HG03196 (cell line): ENCODE measurements at regions not wholly inside any gene's neighbourhood (a gene's known extent, or its start where the extent isn't known, plus 50 kb on each side); places are given as distances from the start of the nearest gene placed in this dataset.
"Not testable (repeated sequence)": the region's sequence is repeated elsewhere in the genome, so short reads cannot be mapped to it uniquely, and the experiment has no call there.

ENCODE experiments used
- ATAC-seq: cut with Tn5 transposase; IDR thresholded peaks from one replicate; pipeline ENCODE4 v1.9.1; 2021; ENCODE audit not compliant: unreplicated experiment

DNA sequence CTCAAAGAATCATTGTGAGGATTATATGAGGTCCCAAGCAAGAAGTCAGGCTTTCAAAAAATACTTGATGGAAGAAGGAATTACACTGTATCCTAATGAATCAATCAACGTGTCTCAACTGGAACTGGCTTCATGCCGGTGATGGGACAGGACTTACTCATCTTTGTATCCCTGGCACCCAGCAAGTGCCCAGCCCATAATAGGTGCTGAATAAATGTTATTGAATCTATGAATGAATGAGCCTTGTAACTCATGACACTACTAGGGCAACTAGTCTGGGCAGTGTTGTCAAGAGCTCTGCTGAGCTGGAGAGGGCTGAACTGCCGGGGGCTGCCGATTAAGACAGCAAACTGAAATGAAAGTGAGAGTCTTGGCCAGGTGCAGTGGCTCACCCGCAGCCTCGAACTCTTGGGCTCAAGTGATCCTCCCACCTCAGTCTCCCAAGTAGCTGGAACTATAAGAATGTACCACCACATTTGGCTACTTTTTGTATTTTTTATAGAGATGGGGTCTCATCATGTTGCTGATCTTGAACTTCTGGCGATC lies 87.2 kb upstream of the KIF5B start:
- no peak for ATAC-seq

DNA sequence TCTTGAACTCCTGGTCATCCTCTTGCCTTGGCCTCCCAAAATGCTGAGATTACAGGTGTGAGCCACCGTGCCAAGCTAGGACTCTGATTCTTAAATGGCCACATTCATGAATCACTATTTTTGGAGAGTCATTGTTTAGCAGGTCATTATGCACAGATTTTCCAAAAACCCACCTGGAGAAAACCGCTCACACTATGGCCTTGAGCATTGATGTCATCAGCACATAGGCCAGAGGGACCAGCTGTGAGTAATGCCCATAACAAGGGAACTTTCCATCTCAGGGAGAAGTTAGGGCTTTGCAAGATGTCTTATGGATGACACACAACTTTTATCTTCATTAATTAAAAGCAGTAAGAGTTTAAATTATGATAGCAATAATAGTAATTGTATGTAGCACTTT lies 86.4 kb upstream of the KIF5B start:
- ATAC-seq: no peak

DNA sequence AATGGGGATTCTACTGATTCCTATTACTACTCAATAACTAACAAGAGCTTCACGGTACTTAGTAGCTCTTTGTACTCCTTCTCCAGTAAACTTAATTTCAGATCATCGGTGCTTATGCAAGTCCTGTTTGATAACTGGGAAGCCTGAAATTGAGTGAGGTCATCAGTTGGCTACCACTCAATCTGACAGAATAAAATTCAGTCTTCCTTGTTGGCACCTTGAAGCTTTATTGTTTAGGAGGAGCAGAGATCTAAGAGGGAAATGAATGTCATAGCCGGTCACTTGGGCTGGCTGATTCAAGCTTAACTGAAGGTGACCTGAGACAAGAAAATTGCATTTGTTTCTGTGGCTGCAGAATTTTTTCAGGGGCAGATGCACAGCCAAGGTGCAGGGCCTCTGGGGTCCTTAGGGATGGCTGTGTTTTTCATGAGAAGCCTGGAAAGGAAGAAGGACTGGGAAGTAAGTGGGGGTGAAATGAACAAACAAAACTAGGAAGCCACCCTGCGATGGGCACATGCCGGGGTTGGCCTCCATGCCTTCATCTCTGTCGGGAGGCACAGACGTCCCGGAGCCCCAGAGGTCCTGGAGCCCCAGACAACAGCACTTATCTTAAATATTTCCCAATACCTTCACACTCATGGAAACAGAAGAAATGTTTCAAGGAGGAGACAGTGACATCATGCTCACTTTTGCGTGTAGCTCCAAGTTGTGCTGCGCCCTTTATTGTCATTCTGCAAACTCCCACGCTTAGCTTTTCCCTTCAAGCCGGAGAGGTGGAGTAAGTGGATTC lies 85.0 kb upstream of the KIF5B start:
- ATAC-seq: no peak

DNA sequence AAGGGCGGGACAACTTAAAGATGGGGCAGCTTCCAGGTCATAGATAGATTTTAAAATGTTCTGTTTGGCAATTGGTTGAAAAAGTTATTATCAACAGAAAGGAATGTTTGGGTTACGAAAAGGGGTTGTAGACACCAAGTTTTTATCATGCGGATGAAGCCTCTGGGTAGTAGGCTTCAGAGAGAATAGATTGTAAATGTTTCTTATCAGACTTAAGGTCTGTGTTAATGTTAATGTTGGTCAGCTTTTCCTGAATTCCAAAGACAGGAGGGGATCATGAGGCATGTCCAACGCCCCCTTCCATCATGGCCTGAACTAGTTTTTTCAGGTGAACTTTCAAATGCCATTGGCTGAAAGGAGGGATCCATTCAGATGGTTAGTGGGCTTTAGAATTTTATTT lies 84.2 kb upstream of the KIF5B start:
- no peak for ATAC-seq

DNA sequence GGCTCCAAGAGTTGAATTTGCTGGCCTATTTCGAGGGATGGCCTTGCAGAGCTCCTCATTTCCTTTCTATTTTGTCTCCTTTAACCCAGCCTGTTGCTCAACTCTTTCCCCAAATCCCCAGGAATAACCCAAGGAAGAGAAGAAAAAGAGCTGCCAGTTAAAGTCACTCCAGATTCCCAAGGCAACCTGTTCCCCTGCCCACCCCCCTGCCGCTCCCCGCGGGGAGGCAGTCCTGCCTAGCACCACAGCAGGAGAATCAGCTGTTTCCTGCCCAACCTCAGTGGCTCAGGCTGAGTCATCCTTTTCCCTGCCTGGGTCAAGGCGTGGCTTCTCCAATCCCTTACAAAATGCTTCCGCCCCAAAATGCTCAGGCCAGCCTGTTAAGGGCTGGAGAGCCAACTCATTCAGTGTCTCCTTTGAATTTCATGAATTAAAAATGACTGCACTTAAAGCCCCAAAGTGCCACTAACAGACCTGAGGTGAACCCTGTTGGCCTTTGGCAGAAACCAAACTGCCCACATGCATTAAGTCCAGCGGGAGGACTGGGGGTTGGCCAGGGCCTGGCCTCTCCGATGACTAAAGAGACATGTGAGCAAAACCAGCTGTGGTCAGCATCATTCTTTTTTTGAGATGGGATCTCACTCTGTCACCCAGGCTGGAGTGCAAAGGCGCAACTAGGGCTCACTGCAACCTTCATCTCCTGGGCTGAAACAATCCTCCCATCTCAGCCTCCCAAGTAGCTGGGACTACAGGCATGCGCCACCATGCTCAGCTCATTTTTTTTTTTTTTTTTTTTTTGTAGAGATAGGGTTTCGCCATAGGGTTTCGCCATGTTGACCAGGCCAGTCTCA lies 83.2 kb upstream of the KIF5B start:
- ATAC-seq: no peak

DNA sequence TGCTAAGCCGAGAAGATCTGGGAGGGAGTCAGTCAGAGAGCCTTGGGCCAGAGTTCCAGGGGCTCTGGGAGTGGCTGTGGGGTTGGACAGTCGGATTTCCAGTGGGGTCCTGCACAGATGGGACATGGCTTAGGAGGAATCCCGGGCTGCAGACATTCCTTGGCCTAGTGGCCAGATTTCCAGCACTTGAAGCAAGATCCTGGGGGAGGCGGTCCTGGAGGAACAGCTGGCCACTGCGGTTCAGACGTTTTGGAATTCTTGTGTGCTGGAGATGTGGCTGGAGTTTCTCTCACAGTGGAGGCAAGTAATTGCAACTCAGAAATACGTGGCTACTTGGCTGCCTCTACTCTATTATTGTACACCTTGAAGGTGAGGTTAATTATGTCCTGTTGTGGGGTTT lies 80.7 kb upstream of the KIF5B start:
- ATAC-seq: not testable (repeated sequence)

DNA sequence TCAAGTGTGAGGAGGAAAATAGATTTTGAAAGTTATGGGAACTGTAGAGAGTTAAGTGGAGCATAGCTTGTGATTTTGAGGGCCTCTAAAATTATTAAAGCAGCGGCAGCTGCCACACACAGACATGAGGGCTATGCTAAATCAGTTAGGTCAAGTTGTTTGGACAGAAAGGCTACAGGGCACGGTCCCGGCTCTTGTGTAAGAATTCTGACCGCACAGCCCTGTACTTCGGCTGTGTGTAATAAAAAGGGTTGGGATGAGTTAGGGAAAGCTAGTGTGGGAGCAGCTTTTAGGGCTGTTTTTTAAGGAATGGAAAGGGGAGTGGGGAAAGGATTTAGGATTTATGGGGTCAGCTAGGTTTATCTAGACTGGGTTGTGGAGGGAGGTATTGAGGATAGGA lies 79.6 kb upstream of the KIF5B start:
- ATAC-seq: not testable (repeated sequence)

DNA sequence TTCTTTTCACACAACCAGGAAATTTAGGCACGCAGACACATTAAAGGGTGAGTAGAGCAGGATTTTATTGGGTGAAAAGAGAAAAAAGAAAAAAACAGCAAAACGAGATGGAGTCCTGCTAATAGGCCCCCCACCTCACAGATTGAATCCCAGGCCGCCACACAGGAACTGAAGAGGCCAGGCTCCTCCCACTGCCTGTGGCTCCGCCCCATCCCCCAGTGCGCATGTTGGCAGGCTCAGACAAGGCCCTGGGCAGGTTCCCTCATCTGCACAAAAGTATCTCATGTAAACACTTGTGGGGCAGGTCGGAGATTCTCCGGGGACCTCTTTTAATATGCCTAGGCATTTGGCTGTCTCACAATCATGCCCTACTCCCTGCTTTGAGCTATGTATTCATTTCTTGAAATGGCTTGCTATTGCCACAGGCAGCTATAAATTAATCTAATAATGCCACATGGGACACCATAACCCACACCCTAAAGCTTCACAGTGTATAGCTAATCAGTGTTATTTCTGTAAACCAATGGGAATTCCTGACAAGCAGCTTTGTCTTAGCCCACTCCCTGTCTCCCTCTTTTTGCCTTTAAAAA lies 76.2 kb upstream of the KIF5B start:
- no peak for ATAC-seq

DNA sequence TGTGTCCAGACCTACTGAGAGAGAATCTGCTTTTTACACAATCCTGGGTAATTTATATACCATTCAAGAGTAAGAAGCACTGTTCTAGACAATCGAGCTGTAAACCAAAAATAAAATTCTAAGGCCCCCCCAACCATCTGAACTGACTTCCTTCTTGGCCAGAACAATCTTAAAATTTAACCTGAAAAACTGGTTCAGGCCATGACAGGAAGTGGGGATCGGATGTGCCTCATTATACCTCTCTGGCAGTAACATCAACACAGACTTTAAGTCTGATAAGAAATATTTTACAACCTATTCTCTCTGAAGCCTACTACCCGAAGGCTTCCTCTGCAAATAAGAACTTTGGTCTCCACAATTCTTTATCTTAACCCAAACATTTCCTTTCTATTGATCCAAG lies 75.2 kb upstream of the KIF5B start:
- no peak for ATAC-seq

DNA sequence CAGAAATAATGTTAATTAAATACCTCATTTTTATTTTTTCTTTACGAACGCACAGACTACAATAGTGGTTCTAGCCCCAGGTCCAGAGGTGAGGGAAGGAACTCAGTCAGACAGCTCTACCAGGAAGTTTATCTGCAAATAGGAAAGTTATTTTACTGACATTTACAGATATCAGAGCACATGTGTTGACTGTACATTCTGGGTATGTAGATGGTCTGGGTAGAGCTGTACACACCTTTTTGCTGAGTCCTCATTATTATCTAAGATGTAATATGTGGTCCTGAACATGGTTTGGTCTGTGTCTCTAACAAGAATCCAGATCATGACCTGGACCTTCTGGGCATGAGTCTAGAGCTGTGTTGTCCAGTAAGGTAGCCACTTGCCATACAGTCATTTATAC lies 74.6 kb upstream of the KIF5B start:
- no peak for ATAC-seq

DNA sequence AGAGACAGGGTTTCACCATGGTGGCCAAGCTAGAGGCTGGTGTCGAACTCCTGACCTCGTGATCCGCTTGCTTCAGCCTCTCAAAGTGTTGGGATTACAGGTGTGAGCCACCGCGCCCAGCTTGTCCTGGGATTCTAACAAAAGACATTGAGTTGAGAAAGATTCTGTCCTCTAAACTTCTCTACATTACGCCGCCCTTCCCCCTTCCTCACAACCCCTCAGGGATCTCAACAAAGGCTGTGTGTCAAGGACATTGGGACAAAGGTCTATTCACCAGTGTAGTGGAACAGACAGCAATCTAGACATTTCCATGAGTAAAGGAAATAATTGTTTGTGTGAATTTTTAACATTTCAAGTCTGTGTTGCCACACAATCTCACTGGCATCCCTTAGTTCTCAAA lies 68.8 kb upstream of the KIF5B start:
- no peak for ATAC-seq

DNA sequence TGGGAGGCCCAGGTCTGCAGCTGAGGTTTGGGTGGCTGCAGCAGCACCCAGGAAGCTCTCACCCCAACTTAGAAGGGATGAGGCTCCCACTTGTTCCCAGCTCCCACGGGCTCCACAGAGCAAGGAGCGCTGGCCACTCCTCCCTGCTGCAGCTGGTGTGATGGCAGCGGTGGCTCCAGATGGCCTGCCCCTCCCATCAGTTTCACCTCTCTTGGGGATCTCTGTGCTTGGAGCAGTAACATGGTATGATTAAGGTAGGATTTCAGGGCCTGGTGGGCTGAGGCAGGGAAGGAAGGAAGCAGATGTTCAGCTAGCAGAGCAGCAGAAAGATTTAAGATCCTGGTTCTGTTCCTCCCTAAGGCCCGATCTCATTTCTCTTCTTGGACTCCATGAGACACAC lies 66.8 kb upstream of the KIF5B start:
- ATAC-seq: no peak

DNA sequence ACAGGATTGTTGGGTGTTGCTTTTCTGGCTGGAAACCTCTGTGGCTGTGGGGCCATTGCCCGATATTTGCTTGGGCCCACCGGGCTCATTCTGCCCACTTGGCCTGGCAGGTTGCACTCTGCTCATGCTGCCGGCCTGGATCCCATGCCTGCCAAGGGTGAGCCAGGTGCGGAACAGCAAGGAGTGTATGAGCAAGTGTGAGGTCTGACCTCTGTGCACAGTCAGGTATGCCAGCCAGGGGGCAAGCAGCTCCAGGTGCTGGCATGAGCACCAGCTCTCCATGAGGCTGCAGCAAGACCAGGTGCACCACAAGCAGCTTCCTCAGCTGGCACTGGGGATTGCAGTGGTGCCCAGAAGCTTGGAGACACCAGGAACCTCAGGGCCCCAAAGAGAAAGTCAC lies 65.4 kb upstream of the KIF5B start:
- no peak for ATAC-seq

DNA sequence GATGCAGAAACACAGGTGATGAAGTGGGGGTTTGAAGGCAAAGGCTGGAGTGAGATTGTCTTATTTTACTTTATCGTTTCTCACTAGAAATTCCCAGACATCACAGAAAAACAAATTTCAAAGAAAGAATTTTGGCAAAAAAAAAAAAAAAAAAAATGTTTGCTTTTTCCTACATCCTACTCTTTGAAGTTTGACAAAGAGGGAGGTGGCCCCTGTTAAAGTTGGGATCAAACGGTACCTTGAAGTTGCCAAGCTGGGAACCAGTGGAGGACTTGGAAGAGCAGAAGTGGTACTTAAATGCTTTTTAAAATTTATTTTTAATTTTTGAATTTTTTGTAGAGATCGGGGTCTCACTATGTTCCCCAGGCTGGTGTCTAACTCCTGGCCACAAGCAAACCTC lies 63.9 kb upstream of the KIF5B start:
- ATAC-seq: no peak

DNA sequence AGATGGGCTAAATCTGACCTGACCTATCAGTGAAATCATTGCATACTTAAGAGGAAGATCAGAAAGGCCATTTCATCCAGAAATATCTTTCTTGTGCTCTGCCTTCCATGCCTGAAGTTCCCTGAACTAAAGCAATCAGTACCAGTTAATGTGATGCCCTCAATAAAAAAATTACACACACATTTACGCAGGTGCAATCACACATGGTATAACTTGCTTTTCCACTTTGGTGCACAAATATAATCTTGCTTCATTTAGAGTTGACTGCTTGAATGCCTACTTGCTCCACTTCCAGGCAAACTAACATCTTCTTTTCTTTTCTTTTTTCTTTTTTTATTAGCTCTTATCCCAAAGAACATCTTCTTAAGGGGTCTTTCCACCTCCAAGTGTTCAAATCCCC lies 58.3 kb upstream of the KIF5B start:
- ATAC-seq: no peak

DNA sequence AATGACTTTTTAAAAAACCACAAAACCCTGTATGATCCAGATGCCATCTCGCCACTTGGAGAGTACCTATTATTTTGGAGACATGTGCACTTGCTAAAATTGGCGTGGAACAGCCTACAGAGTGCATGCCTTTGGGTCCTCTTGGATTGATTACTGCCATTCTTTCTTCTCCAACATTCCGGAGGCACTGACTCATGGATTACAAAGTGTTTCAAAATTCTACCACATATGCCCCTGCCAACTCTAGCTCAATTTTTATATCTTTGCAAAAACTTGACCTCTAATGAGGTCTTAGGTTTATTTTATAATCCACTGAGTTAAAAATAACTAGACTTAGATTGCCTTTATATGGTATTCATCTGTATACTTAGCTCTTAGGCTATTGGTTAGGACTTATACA lies 55.8 kb upstream of the KIF5B start:
- ATAC-seq: no peak

DNA sequence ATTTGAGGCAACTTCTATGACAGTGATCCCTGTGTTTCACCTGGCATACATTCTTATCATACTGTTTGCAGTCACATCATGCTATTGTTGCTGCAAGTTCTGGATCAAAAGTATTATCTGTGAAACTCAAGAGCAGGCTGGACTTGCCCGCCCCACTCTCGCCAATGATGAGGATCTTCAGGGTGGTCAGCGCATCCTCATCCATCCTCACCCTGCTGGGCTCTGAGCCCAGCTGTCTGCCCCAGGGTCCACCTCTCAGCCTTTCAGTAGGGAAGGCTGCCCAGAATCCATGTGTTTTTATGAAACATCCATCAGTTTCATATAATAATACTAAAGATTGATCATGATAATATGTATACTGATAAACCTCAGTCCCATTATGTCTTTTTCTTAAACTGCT lies 55.4 kb upstream of the KIF5B start:
- ATAC-seq: no peak

DNA sequence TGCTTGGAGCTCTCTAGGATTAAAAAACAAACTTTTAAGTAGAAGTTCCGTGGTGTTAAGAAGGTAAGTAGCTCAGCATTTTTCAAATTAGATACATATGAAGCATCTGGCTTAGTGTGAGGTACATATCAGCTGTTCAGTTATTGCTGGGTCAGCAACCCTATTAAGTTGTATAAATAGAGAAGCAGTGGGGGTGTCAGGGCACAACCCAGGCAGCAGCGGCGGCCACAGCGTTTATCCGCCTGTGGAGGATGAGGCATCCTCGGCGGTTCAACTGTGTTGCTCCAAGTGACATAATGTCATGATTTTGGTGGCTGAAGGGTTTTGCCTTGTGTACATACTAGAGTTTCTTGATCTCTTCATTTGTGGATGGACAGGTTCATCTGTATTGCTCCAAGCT lies 54.6 kb upstream of the KIF5B start:
- no peak for ATAC-seq

DNA sequence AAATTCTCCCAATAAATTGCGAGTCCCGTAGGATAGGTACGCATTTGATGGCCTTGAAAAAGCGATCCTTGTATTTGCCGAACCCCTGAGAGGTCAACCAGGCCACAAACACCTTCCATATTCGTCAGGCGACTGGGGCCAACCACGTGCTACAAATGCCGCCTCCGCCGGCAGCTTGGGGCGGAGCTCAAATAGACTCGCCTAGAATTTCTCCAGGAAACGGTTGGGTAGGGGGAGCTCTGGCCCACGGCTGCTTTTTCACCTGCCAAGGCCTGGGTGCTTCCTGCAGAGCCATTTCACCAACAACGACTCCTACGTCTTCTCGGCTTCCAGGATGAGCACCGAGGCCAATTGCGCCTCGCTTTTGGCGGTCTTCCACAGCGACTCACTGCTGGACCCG lies 53.4 kb upstream of the KIF5B start:
- no peak for ATAC-seq
